Hematopoietic multipotent progenitor cell treated with erythropoietin and hydrocortisone succinate and interleukin-3 and kit ligand, for 8 days (in vitro differentiated cells): ENCODE measurements at regions not wholly inside any gene's neighbourhood (a gene's known extent, or its start where the extent isn't known, plus 50 kb on each side); places are given as distances from the start of the nearest gene placed in this dataset.

Source experiments
- DNase-seq: peaks from one replicate; pipeline ENCODE4 v3.0.0-alpha.2; 2015

- no peak for DNase-seq
Measured at GRCh38 chr5:2317540-2317939, 433.9 kb downstream of the IRX2 start.

- no peak for DNase-seq
Measured at GRCh38 chr5:2311851-2312250, 429.1 kb upstream of the IRX4 start.

- DNase-seq, result no peak
Measured at GRCh38 chr5:2310946-2311345, 428.2 kb upstream of the IRX4 start.

GRCh38 chr5:2307631-2308030 is 424.9 kb upstream of the IRX4 start:
- DNase-seq, result no peak

- no peak for DNase-seq
Measured at GRCh38 chr5:2306711-2307110, 424.0 kb upstream of the IRX4 start.

- DNase-seq, result no peak
Measured at GRCh38 chr5:2303431-2304100, 420.8 kb upstream of the IRX4 start.

GRCh38 chr5:2302169-2302568 is 419.4 kb upstream of the IRX4 start:
- DNase-seq, result no peak

- DNase-seq, result no peak
Measured at GRCh38 chr5:2300861-2301574, 418.3 kb upstream of the IRX4 start.

GRCh38 chr5:2300421-2300820 is 417.7 kb upstream of the IRX4 start:
- no peak for DNase-seq

GRCh38 chr5:2299388-2300220 is 416.9 kb upstream of the IRX4 start:
- no peak for DNase-seq

GRCh38 chr5:2298781-2299180 is 416.1 kb upstream of the IRX4 start:
- no peak for DNase-seq

GRCh38 chr5:2297991-2298390 is 415.3 kb upstream of the IRX4 start:
- DNase-seq, result no peak

- DNase-seq, result no peak
Measured at GRCh38 chr5:2295476-2295875, 412.8 kb upstream of the IRX4 start.

- DNase-seq, result no peak
Measured at GRCh38 chr5:2293906-2294305, 411.2 kb upstream of the IRX4 start.

- DNase-seq, result no peak
Measured at GRCh38 chr5:2291146-2291840, 408.6 kb upstream of the IRX4 start.

GRCh38 chr5:2289380-2289779 is 406.7 kb upstream of the IRX4 start:
- DNase-seq, result no peak

GRCh38 chr5:2288968-2289367 is 406.2 kb upstream of the IRX4 start:
- DNase-seq, result no peak

- no peak for DNase-seq
Measured at GRCh38 chr5:2288466-2288865, 405.7 kb upstream of the IRX4 start.

GRCh38 chr5:2286250-2286649 is 403.5 kb upstream of the IRX4 start:
- no peak for DNase-seq

GRCh38 chr5:2284678-2285077 is 402.0 kb upstream of the IRX4 start:
- no peak for DNase-seq

- DNase-seq, result no peak
Measured at GRCh38 chr5:2283481-2284045, 400.8 kb upstream of the IRX4 start.

GRCh38 chr5:2282893-2283292 is 400.2 kb upstream of the IRX4 start:
- no peak for DNase-seq
